BJ (cell line): ENCODE measurements at regions not wholly inside any gene's neighbourhood (a gene's known extent, or its start where the extent isn't known, plus 50 kb on each side); places are given as distances from the start of the nearest gene placed in this dataset.

Experiments used
- CTCF ChIA-PET: fragments of 350-600 bp; formaldehyde crosslinking; extraction: SDS; loops from one replicate; lab custom pipeline; 2021; ENCODE audit warnings: antibody characterized with exemption, inconsistent platforms; lab: Yijun Ruan, JAX
- POLR2A ChIA-PET: fragments of 300-600 bp; sonication (Branson Sonifier 250); formaldehyde crosslinking; extraction: SDS; loops from one replicate; lab custom pipeline; 2021; ENCODE audit warnings: antibody characterized with exemption; lab: Charles Lee
- DNase-seq: peaks from one replicate; pipeline ENCODE4 v3.0.0-alpha.2; 2011; ENCODE audit warnings: low read depth
- H3K27me3 ChIP-seq: 2 replicates; pipeline ENCODE4 v1.6.0; 2011; ENCODE audit warnings: low read length; ENCODE audit not compliant: control insufficient read depth, insufficient read depth
- H3K36me3 ChIP-seq: 2 replicates; pipeline ENCODE4 v1.5.1; 2011; ENCODE audit warnings: low read length; ENCODE audit not compliant: control insufficient read depth, insufficient read depth
- H3K4me3 ChIP-seq: 2 replicates; pipeline ENCODE4 v1.5.1; 2011; ENCODE audit warnings: low read depth, mild to moderate bottlenecking, control low read depth, low read length
- TF ChIP-seq, protein P1 (sequence below): IDR thresholded peaks from 2 replicates; pipeline ENCODE4 v1.5.1; 2011; ENCODE audit warnings: low read depth, mild to moderate bottlenecking, control low read depth, inconsistent platforms, low read length, moderate library complexity; ENCODE audit not compliant: insufficient read depth

DNA sequence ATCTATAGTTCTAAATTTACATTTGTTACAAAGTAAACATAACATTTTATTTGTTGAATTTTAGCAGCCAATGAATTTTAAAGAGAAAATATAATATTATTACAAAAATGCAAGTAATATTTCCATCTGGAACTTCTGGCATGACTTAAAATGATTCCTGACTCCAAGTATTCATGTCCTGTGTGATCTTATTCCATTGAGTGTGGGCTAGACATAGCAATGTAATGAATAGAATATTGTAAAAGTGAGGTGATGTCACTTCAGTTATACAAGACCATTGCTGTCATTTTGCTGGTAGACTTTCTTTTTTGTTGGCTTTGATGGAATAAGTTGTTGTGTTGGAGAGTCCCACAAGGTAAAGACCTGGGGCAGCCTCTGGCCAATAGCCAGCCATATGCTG is 912.2 kb upstream of the PIK3C3 start:
- no peaks in the 10 kb centered on the region for H3K36me3 ChIP-seq
- ChIA-PET CTCF (no interaction called here), POLR2A (no interaction called here)
- no peak for DNase-seq
- H3K4me3 ChIP-seq: no peak overlapping the region
- TF ChIP-seq, protein P1, sequence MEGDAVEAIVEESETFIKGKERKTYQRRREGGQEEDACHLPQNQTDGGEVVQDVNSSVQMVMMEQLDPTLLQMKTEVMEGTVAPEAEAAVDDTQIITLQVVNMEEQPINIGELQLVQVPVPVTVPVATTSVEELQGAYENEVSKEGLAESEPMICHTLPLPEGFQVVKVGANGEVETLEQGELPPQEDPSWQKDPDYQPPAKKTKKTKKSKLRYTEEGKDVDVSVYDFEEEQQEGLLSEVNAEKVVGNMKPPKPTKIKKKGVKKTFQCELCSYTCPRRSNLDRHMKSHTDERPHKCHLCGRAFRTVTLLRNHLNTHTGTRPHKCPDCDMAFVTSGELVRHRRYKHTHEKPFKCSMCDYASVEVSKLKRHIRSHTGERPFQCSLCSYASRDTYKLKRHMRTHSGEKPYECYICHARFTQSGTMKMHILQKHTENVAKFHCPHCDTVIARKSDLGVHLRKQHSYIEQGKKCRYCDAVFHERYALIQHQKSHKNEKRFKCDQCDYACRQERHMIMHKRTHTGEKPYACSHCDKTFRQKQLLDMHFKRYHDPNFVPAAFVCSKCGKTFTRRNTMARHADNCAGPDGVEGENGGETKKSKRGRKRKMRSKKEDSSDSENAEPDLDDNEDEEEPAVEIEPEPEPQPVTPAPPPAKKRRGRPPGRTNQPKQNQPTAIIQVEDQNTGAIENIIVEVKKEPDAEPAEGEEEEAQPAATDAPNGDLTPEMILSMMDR: no peak
- H3K27me3 ChIP-seq: no peaks in the 10 kb centered on the region

DNA sequence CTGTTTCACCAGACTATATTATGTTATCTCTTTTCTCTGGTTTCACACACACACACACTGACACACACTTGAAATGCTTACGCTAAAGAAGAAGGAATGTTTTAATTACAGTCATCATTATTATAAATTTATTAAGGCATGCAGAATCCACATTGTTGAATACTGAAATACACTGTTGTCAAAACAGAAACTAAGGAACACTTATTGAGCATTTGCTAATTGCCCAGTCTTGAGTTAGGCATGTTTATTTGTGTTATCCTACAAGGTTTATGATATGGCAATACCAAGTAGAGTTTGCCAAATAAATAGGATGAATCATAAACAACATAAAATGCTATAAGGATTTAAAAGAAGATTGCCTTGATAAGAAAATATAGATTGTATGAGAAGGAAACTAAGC is 917.0 kb upstream of the PIK3C3 start:
- Histone ChIP-seq H3K4me3 (no peak overlapping the region), H3K27me3 (no peaks in the 10 kb centered on the region), H3K36me3 (no peaks in the 10 kb centered on the region)
- no peak for DNase-seq
- TF ChIP-seq, protein P1: no peak
- CTCF ChIA-PET: no interaction called here
- POLR2A ChIA-PET: no interaction called here

DNA sequence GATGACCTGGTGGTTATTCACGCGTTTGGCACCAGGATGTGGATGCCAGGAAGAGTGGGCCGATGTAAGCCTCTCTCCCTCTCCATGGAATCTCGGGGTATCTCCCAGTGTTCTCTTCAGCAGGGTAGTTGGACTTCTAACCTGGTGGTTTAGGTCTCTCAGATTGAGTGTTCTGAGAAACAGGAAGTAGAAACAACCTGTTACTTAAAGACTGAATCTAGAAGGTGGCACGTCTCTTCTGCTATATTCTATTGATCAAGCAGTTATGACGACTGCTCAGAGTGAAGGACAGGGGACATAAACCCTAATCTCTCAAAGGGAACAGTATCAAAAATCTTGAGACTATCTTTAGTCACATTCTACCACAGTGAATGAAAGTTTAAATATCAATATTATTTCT is 918.7 kb upstream of the PIK3C3 start:
- ChIA-PET POLR2A (no interaction called here), CTCF (interaction anchor here (0.7 kb wide), 1 partner anchor 503 kb away, joined by 3 read pairs; no protein-coding TSS in a partner anchor)
- Histone ChIP-seq H3K36me3 (no peaks in the 10 kb centered on the region), H3K4me3 (no peak overlapping the region), H3K27me3 (no peaks in the 10 kb centered on the region)
- TF ChIP-seq, protein P1: no peak
- DNase-seq: no peak

DNA sequence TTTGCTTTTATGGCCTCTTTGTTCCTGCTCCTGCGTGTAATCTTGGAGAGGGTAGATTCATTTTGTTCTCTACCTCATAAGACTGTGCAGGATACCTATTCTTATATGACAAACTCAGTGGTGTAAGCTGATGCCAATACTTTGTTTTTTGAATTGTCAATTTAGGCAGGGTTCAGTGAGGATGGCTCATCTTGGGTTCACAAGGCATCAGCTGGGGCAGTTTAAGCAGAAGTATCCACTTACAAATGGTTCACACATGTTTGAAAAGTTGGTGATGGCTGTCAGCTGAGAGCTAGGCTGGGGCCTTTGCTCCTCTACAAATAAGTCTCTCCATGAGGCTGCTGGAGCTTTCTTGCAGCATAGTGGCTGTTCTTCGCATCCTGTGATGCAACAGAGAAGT is 920.6 kb upstream of the PIK3C3 start:
- H3K27me3 ChIP-seq: no peaks in the 10 kb centered on the region
- CTCF ChIA-PET: no interaction called here
- no peak for DNase-seq
- POLR2A ChIA-PET: no interaction called here
- TF ChIP-seq, protein P1: no peak
- H3K36me3 ChIP-seq: no peaks in the 10 kb centered on the region
- no peak overlapping the region for H3K4me3 ChIP-seq

DNA sequence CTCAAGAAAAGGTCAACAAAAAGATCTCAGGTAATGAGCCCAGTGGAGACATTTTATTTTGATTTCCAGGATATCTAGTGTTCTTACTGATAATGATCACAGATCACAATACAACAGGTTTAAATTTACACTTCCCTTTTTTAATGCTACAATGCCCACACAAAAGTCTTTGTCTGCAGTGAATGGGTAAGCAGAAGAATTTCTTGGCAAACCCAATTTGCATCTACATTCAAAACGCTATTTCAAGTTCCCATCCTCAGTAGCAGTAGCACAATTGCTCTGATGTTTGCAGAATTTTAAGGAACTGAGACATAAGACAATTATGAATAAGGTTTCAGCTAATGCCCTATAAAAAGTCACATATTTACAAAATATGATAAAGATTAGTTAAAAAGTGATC is 929.4 kb upstream of the PIK3C3 start:
- Histone ChIP-seq H3K4me3 (no peak overlapping the region), H3K27me3 (no peaks in the 10 kb centered on the region), H3K36me3 (no peaks in the 10 kb centered on the region)
- DNase-seq: no peak
- CTCF ChIA-PET: no interaction called here
- POLR2A ChIA-PET: no interaction called here
- TF ChIP-seq, protein P1: no peak
